Right lobe of liver (tissue), 6 donors: ENCODE measurements at regions not wholly inside any gene's neighbourhood (a gene's known extent, or its start where the extent isn't known, plus 50 kb on each side); places are given as distances from the start of the nearest gene placed in this dataset.

Source experiments
- ATAC-seq, 4 donors: fragments of 200-7000 bp; cut with Tn5 transposase; one replicate each; pipeline ENCODE4 v1.9.1; 2020; ENCODE audit warnings: mild to moderate bottlenecking in 4 of 4, moderate library complexity in 4 of 4
- DNase-seq, 3 donors: peaks; one replicate each; pipeline ENCODE4 v3.0.0-alpha.2; 2020
- H3K27ac ChIP-seq, 3 donors: fragments of 200-600 bp; one replicate each; pipeline ENCODE4 v1.8.0; 2022
- H3K27me3 ChIP-seq, 2 donors: fragments of 200-600 bp; one replicate each; pipeline ENCODE4 v1.8.0; 2022
- H3K36me3 ChIP-seq, 4 donors: fragments of 200-600 bp; sonication (generic) in 1 of 4; one replicate each; pipeline versions ENCODE4 v1.5.1 to v1.8.0; 2017 to 2022; ENCODE audit warnings: control low read depth in 1 of 4
- H3K4me1 ChIP-seq, 4 donors: fragments of 200-600 bp; sonication (generic) in 1 of 4; one replicate each; pipeline versions ENCODE4 v1.5.1 to v1.8.0; 2017 to 2022; ENCODE audit warnings: control low read depth in 1 of 4
- H3K4me3 ChIP-seq, 3 donors: fragments of 200-600 bp; one replicate each; pipeline ENCODE4 v1.8.0; 2022
- H3K9me3 ChIP-seq, 4 donors: fragments of 200-600 bp; sonication (generic) in 1 of 4; one replicate each; pipeline versions ENCODE4 v1.5.1 to v1.8.0; 2017 to 2022; ENCODE audit warnings: control low read depth in 1 of 4
- CTCF ChIP-seq, 4 donors: fragments of 200-600 bp in 3 of 4; fragments of 450-650 bp in 1 of 4; IDR thresholded peaks; one replicate each; pipeline versions ENCODE4 v1.5.1 to v1.8.0; 2016 to 2022; ENCODE audit warnings: antibody characterized with exemption in 4 of 4, mild to moderate bottlenecking in 2 of 4
- POLR2A ChIP-seq: fragments of 450-650 bp; IDR thresholded peaks from one replicate; pipeline ENCODE4 v1.6.1; 2017; ENCODE audit warnings: antibody characterized with exemption, mild to moderate bottlenecking
- WGBS: methylation state at CpG from one replicate; pipeline ENCODE4 v1.1.6; 2018; ENCODE audit warnings: low coverage, low lambda C conversion rate; ENCODE audit not compliant: insufficient coverage; ENCODE audit errors: missing lambda C conversion rate; 5-methylcytosine and 5-hydroxymethylcytosine counted together
- intact Hi-C, 2 donors: fragments of 100-400 bp; cut with DNase I; formaldehyde crosslinking; loops; one replicate each; pipeline versions ENCODE4 v1.11.2 to v1.14.1; 2022
- donor health status: DM: no; HTN: yes; CAD: no.
- donor health status: DM: no; HTN: no; CAD: no.
- donor health status: DM: no; HTN: no; CAD: no.
- donor health status: DM: no; HTN: yes; CAD: no.
- donor health status: DM: no; HTN: yes; CAD: no.

GRCh38 chr3:22893101-22893500, 310.0 kb upstream of the UBE2E2 start:
- H3K9me3 ChIP-seq = no peaks in the 10 kb centered on the region
- TF ChIP-seq POLR2A = no peak
- no peak overlapping the region for H3K27ac ChIP-seq
- ATAC-seq = no peak
- intact Hi-C loops = no loop called here
- no peak for DNase-seq
- 58% methylated on average over 2 of the region's 2 CpGs for WGBS
- H3K36me3 ChIP-seq = no peaks in the 10 kb centered on the region
- no peaks in the 10 kb centered on the region for H3K4me1 ChIP-seq
- H3K4me3 ChIP-seq = no peak overlapping the region
- H3K27me3 ChIP-seq = no peaks in the 10 kb centered on the region

- Histone ChIP-seq H3K36me3 (no peaks in the 10 kb centered on the region), H3K27ac (no peak overlapping the region), H3K4me3 (no peak overlapping the region), H3K9me3 (no peaks in the 10 kb centered on the region), H3K4me1 (no peaks in the 10 kb centered on the region), H3K27me3 (no peaks in the 10 kb centered on the region)
- intact Hi-C loops = no loop called here
- WGBS = 47% methylated on average over 3 of the region's 3 CpGs
- ATAC-seq (no peak), DNase-seq (no peak)
- TF ChIP-seq CTCF (IDR thresholded peaks at IDR 0.05) = no peak
- TF ChIP-seq POLR2A = no peak
These were observed 309.3 kb upstream of the UBE2E2 start for GRCh38 chr3:22893644-22894325.

GRCh38 chr3:22894865-22895264, 308.3 kb upstream of the UBE2E2 start:
- DNase-seq (no peak), ATAC-seq (no peak)
- 71% methylated on average over 1 of the region's 1 CpG for WGBS
- TF ChIP-seq POLR2A (no peak), CTCF (IDR thresholded peaks at IDR 0.05) (no peak)
- intact Hi-C loops = no loop called here
- H3K27ac ChIP-seq = no peak overlapping the region
- H3K27me3 ChIP-seq = no peaks in the 10 kb centered on the region
- no peak overlapping the region for H3K4me3 ChIP-seq
- no peaks in the 10 kb centered on the region for H3K36me3 ChIP-seq
- no peaks in the 10 kb centered on the region for H3K4me1 ChIP-seq
- H3K9me3 ChIP-seq = no peaks in the 10 kb centered on the region

GRCh38 chr3:22895671-22896070, 307.5 kb upstream of the UBE2E2 start:
- 84% methylated on average over 3 of the region's 3 CpGs for WGBS
- TF ChIP-seq POLR2A = no peak
- no peak for TF ChIP-seq CTCF (IDR thresholded peaks at IDR 0.05)
- H3K27me3 ChIP-seq = no peaks in the 10 kb centered on the region
- ATAC-seq = no peak
- H3K9me3 ChIP-seq = no peaks in the 10 kb centered on the region
- no peak overlapping the region for H3K4me3 ChIP-seq
- H3K27ac ChIP-seq = no peak overlapping the region
- intact Hi-C loops = no loop called here
- DNase-seq = no peak
- no peaks in the 10 kb centered on the region for H3K36me3 ChIP-seq
- no peaks in the 10 kb centered on the region for H3K4me1 ChIP-seq

- Histone ChIP-seq H3K27ac (no peak overlapping the region), H3K4me1 (no peaks in the 10 kb centered on the region), H3K36me3 (no peaks in the 10 kb centered on the region), H3K9me3 (no peaks in the 10 kb centered on the region), H3K27me3 (no peaks in the 10 kb centered on the region), H3K4me3 (no peak overlapping the region)
- intact Hi-C loops = no loop called here
- DNase-seq (no peak), ATAC-seq (no peak)
- 77% methylated on average over 1 of the region's 1 CpG for WGBS
- TF ChIP-seq POLR2A (no peak), CTCF (IDR thresholded peaks at IDR 0.05) (no peak)
These were observed 304.6 kb upstream of the UBE2E2 start for GRCh38 chr3:22898558-22898957.
